ENCODE measurements at regions not wholly inside any gene's neighbourhood (a gene's known extent, or its start where the extent isn't known, plus 50 kb on each side); places are given as distances from the start of the nearest gene placed in this dataset.

GRCh38 chr9:89955144-89955543, 350.3 kb downstream of the GADD45G start:
- TF ChIP-seq POLR2AphosphoS5 (IDR thresholded peaks at IDR 0.05; ENCODE audit: low read depth, low read length) (no peak), POLR2A (IDR thresholded peaks at IDR 0.05; ENCODE audit: control extremely low read depth in 1 of 2, low read depth in 2 of 2, low read length in 2 of 2) (no peak), MAFK (IDR thresholded peaks at IDR 0.05; ENCODE audit: low read depth, low read length) (no peak), CTCF (IDR thresholded peaks at IDR 0.05; ENCODE audit: control extremely low read depth in 1 of 3, insufficient read depth in 1 of 3, low read depth in 1 of 3, low read length in 3 of 3) (no peak), YY1 (IDR thresholded peaks at IDR 0.05; ENCODE audit: low read depth, low read length) (no peak), JUND (IDR thresholded peaks at IDR 0.05; ENCODE audit: low read length) (no peak), SP1 (IDR thresholded peaks at IDR 0.05; ENCODE audit: low read depth, low read length) (no peak), RAD21 (IDR thresholded peaks at IDR 0.05 in 1 of 2, conservative IDR thresholded peaks at IDR 0.05 in 1 of 2; ENCODE audit: low read depth in 2 of 2, low read length in 2 of 2) (no peak), JUN (IDR thresholded peaks at IDR 0.05; ENCODE audit: low read depth, low read length) (no peak), CHD1 (IDR thresholded peaks at IDR 0.05; ENCODE audit: low read depth, low read length) (no peak)

Measured in H1 (cell line).